Stimulated activated CD4-positive, alpha-beta T cell treated with anti-CD3 and anti-CD28 coated beads, Interleukin-2, amount 100 ng/mL, for 48 hours (primary cell): ENCODE measurements at regions not wholly inside any gene's neighbourhood (a gene's known extent, or its start where the extent isn't known, plus 50 kb on each side); places are given as distances from the start of the nearest gene placed in this dataset.

ENCODE experiments used
- DNase-seq, 2 donors: peaks; one replicate each; pipeline ENCODE4 v3.0.0-alpha.2; 2020

- no peak for DNase-seq
Observed at GRCh38 chr17:77694391-77695363, 263.8 kb upstream of the TNRC6C start.

GRCh38 chr17:77695386-77695785 lies 263.1 kb upstream of the TNRC6C start:
- no peak for DNase-seq

- no peak for DNase-seq
Observed at GRCh38 chr17:77696151-77696720, 262.3 kb upstream of the TNRC6C start.

- DNase-seq, result no peak
Observed at GRCh38 chr17:77696721-77697460, 261.6 kb upstream of the TNRC6C start.

- no peak for DNase-seq
Observed at GRCh38 chr17:77697480-77698400, 260.8 kb upstream of the TNRC6C start.

- no peak for DNase-seq
Observed at GRCh38 chr17:77698903-77699623, 259.4 kb upstream of the TNRC6C start.

- DNase-seq, result no peak
Observed at GRCh38 chr17:77700165-77700881, 258.2 kb upstream of the TNRC6C start.

GRCh38 chr17:77701996-77702395 lies 256.5 kb upstream of the TNRC6C start:
- no peak for DNase-seq

GRCh38 chr17:77704048-77704815 lies 254.3 kb upstream of the TNRC6C start:
- no peak for DNase-seq

- no peak for DNase-seq
Observed at GRCh38 chr17:77706938-77707337, 251.6 kb upstream of the TNRC6C start.

GRCh38 chr17:77707546-77707945 lies 251.0 kb upstream of the TNRC6C start:
- no peak for DNase-seq

- DNase-seq, result no peak
Observed at GRCh38 chr17:77708049-77708448, 250.5 kb upstream of the TNRC6C start.

GRCh38 chr17:77708936-77709335 lies 249.6 kb upstream of the TNRC6C start:
- no peak for DNase-seq

- no peak for DNase-seq
Observed at GRCh38 chr17:77709594-77709993, 248.9 kb upstream of the TNRC6C start.

GRCh38 chr17:77712578-77712977 lies 245.9 kb upstream of the TNRC6C start:
- DNase-seq, result no peak

- no peak for DNase-seq
Observed at GRCh38 chr17:77716289-77716926, 242.1 kb upstream of the TNRC6C start.

- DNase-seq, result no peak
Observed at GRCh38 chr17:77717941-77718668, 240.4 kb upstream of the TNRC6C start.

- no peak for DNase-seq
Observed at GRCh38 chr17:77718669-77718961, 239.9 kb upstream of the TNRC6C start.

- no peak for DNase-seq
Observed at GRCh38 chr17:77719806-77720205, 238.7 kb upstream of the TNRC6C start.
